Upper lobe of left lung (tissue), 6 donors: ENCODE measurements at regions not wholly inside any gene's neighbourhood (a gene's known extent, or its start where the extent isn't known, plus 50 kb on each side); places are given as distances from the start of the nearest gene placed in this dataset.

Source experiments
- ATAC-seq, 2 donors: fragments of 200-7000 bp; cut with Tn5 transposase; one replicate each; pipeline ENCODE4 v1.9.1; 2022; ENCODE audit warnings: mild to moderate bottlenecking in 2 of 2, moderate library complexity in 2 of 2; ENCODE audit not compliant: low FRiP score in 2 of 2
- DNase-seq, 2 donors: peaks; one replicate each; pipeline ENCODE4 v3.0.0-alpha.2; 2019 to 2020
- H3K27ac ChIP-seq, 4 donors: fragments of 200-600 bp; sonication (generic); one replicate each; pipeline ENCODE4 v1.5.1; 2016 to 2019
- H3K27me3 ChIP-seq, 4 donors: fragments of 200-600 bp; sonication (generic); one replicate each; pipeline ENCODE4 v1.5.1; 2017 to 2019
- H3K36me3 ChIP-seq, 4 donors: fragments of 200-600 bp; sonication (generic); one replicate each; pipeline ENCODE4 v1.5.1; 2016 to 2019
- H3K4me1 ChIP-seq, 4 donors: fragments of 200-600 bp; sonication (generic); one replicate each; pipeline ENCODE4 v1.5.1; 2018 to 2019
- H3K4me3 ChIP-seq, 4 donors: fragments of 200-600 bp; sonication (generic); one replicate each; pipeline ENCODE4 v1.5.1; 2017 to 2019; ENCODE audit warnings: mild to moderate bottlenecking in 2 of 4, moderate library complexity in 1 of 4
- H3K9me3 ChIP-seq, 4 donors: fragments of 200-600 bp; sonication (generic); one replicate each; pipeline ENCODE4 v1.5.1; 2018 to 2019
- EP300 ChIP-seq, 4 donors: sonication (generic); formaldehyde crosslinking; IDR thresholded peaks; one replicate each; pipeline ENCODE4 v1.5.1; 2017; ENCODE audit warnings: antibody characterized with exemption in 4 of 4, control low read depth in 2 of 4
- POLR2A ChIP-seq, 4 donors: fragments of 450-650 bp; IDR thresholded peaks; one replicate each; pipeline ENCODE4 v1.5.1; 2016 to 2017; ENCODE audit warnings: antibody characterized with exemption in 4 of 4, mild to moderate bottlenecking in 2 of 4
- POLR2AphosphoS5 ChIP-seq, 2 donors: sonication (generic); formaldehyde crosslinking; IDR thresholded peaks; one replicate each; pipeline ENCODE4 v1.5.1; 2017; ENCODE audit warnings: antibody characterized with exemption in 2 of 2
- WGBS, 2 donors: methylation state at CpG; one replicate each; pipeline ENCODE4 v1.1.5; 2017 to 2018; 5-methylcytosine and 5-hydroxymethylcytosine counted together
- small RNA-seq, 4 donors: library from RNA; depleted of rRNA; stranded (forward); fragments of <200 nt; gene quantifications; one replicate each; pipeline ENCODE3, GENCODE V24; 2016
- TF ChIP-seq, protein P1 (sequence below), 6 experiments: fragments of 450-650 bp in 4 of 6; fragments of 200-600 bp in 2 of 6; sonication (generic) in 2 of 6; IDR thresholded peaks; one replicate each; pipeline ENCODE4 v1.5.1; 2016 to 2019; ENCODE audit warnings: antibody characterized with exemption in 6 of 6
- donor health status: DM: no; HTN: no; CAD: no; lungs with moderate emphysema.
- donor health status: DM: no; HTN: yes; CAD: no; lungs with severe emphysema.

DNA sequence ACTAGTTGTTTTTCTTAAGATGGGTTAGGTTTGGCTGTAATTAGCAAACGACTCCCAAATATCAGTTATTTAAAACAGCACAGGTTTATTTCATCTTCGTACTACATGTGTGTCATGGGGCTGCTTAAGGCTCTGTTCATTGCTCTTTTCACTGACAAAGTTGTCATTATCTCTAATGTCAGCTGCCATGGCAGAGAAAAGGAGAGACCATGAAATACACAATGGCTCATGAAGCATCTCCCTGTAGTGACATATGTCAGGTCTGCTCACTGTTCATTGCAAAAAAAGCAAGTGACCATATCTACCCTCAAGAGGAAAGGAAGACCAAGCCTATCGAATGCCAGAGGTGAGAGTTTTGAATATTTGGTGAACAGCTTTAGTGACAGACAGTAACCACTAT, 52.2 kb upstream of the PCDH7 start:
- DNase-seq (no peak), ATAC-seq (no peak)
- WGBS, 2 donors: 74 to 77% methylated on average over 3 of the region's 3 CpGs
- H3K27me3 ChIP-seq: no peaks in the 10 kb centered on the region
- no peaks in the 10 kb centered on the region for H3K4me1 ChIP-seq
- H3K9me3 ChIP-seq: no peaks in the 10 kb centered on the region
- H3K36me3 ChIP-seq: no peaks in the 10 kb centered on the region
- no peak overlapping the region for H3K27ac ChIP-seq
- no peak overlapping the region for H3K4me3 ChIP-seq
- no peak for TF ChIP-seq POLR2A (IDR thresholded peaks at IDR 0.05)
- no peak for TF ChIP-seq POLR2AphosphoS5 (IDR thresholded peaks at IDR 0.05)
- no peak for TF ChIP-seq EP300 (IDR thresholded peaks at IDR 0.05)
- TF ChIP-seq, protein P1, sequence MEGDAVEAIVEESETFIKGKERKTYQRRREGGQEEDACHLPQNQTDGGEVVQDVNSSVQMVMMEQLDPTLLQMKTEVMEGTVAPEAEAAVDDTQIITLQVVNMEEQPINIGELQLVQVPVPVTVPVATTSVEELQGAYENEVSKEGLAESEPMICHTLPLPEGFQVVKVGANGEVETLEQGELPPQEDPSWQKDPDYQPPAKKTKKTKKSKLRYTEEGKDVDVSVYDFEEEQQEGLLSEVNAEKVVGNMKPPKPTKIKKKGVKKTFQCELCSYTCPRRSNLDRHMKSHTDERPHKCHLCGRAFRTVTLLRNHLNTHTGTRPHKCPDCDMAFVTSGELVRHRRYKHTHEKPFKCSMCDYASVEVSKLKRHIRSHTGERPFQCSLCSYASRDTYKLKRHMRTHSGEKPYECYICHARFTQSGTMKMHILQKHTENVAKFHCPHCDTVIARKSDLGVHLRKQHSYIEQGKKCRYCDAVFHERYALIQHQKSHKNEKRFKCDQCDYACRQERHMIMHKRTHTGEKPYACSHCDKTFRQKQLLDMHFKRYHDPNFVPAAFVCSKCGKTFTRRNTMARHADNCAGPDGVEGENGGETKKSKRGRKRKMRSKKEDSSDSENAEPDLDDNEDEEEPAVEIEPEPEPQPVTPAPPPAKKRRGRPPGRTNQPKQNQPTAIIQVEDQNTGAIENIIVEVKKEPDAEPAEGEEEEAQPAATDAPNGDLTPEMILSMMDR (IDR thresholded peaks at IDR 0.05): no peak

DNA sequence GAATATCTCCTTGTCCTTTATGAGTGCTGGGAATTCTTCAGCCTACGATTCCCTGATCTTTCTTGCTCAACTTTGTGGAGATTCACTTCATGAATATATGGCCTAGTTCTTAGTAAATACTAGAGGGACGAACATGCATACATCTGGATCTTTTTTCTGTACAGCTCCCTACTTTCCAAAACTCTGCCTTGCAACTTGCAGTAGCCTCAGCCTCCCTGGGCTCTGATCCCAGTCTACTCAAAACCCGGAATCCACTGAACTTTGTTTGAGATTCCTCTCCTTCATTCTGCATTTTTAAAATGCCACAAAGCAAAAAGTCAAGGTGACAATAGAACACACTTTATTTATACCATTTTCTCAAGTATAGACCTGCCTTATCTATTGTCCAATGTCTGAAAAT, 50.0 kb upstream of the PCDH7 start:
- 48 to 54% methylated on average over 3 of the region's 3 CpGs for WGBS, 2 donors
- H3K4me3 ChIP-seq: no peak overlapping the region
- H3K9me3 ChIP-seq: no peaks in the 10 kb centered on the region
- no peak for DNase-seq
- ATAC-seq: no peak
- no peaks in the 10 kb centered on the region for H3K36me3 ChIP-seq
- H3K27me3 ChIP-seq: no peaks in the 10 kb centered on the region
- TF ChIP-seq, protein P1 (IDR thresholded peaks at IDR 0.05): no peak
- no peak overlapping the region for H3K27ac ChIP-seq
- H3K4me1 ChIP-seq: no peaks in the 10 kb centered on the region

Small RNA genes in the stretch of these regions (small RNA-seq; reads per million reads assigned to genes)
- 0 reads per million in 4 donors for gene AC097510.1
